OCI-LY1 (cell line): ENCODE measurements at regions not wholly inside any gene's neighbourhood (a gene's known extent, or its start where the extent isn't known, plus 50 kb on each side); places are given as distances from the start of the nearest gene placed in this dataset.
A peak's percentile ranks its signal among the peaks of the same experiment; 100 is the strongest.

Experiments used
- EZH2 ChIP-seq: fragments of 200-600 bp; sonication (generic), shearing (Covaris generic); IDR thresholded peaks from 2 replicates; pipeline ENCODE4 v1.8.0; 2017; ENCODE audit warnings: borderline replicate concordance, mixed run types, mild to moderate bottlenecking, antibody characterized with exemption, low read length, moderate library complexity, mixed read lengths
- TF ChIP-seq, protein P1 (sequence below): fragments of 200-600 bp; sonication (generic), shearing (Covaris generic); IDR thresholded peaks from 2 replicates; pipeline ENCODE4 v1.5.1; 2017; ENCODE audit warnings: mild to moderate bottlenecking, antibody characterized with exemption, low read length, moderate library complexity, mixed read lengths

DNA sequence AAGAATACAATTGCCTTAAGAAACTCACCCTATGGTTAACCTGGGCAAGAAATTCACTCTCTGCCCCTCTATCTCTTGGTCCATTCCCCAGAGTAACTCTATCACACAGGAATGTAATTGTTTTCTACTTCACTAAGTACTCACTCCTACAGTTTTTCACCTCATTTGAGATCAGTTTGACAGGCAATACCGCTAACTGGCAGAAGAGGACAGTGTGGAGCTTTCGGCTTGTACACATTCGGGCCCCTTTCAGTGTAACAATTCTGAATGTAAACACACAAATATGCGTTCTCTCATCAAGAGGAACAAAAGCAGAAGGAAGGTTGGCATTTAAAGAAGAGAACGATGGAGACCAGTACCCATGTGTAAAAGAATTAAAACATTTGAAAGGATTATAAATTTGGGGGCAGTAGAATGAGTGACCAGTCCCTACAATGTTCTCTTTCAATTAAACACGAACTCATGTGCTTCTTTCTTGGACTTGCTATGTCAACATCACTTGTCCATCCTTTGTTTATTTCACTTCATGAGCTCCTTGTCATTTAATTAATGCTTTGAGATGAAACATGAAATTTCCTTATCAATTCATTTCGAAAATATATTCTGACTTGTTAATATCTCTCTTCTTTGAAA is 188.5 kb upstream of the GRAMD2B start:
- TF ChIP-seq, protein P1, sequence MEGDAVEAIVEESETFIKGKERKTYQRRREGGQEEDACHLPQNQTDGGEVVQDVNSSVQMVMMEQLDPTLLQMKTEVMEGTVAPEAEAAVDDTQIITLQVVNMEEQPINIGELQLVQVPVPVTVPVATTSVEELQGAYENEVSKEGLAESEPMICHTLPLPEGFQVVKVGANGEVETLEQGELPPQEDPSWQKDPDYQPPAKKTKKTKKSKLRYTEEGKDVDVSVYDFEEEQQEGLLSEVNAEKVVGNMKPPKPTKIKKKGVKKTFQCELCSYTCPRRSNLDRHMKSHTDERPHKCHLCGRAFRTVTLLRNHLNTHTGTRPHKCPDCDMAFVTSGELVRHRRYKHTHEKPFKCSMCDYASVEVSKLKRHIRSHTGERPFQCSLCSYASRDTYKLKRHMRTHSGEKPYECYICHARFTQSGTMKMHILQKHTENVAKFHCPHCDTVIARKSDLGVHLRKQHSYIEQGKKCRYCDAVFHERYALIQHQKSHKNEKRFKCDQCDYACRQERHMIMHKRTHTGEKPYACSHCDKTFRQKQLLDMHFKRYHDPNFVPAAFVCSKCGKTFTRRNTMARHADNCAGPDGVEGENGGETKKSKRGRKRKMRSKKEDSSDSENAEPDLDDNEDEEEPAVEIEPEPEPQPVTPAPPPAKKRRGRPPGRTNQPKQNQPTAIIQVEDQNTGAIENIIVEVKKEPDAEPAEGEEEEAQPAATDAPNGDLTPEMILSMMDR = peak; percentile 78
- TF ChIP-seq EZH2 = no peak
